Right forelimb (tissue), 1 donor: ENCODE measurements at regions not wholly inside any gene's neighbourhood (a gene's known extent, or its start where the extent isn't known, plus 50 kb on each side); places are given as distances from the start of the nearest gene placed in this dataset.
"Not testable (repeated sequence)": the region's sequence is repeated elsewhere in the genome, so short reads cannot be mapped to it uniquely, and the experiment has no call there.

Source experiments
- DNase-seq: peaks from one replicate; pipeline ENCODE4 v3.0.0-alpha.2; 2018

- DNase-seq: not testable (repeated sequence)
These were observed 289.4 kb downstream of the CNTNAP3B start for GRCh38 chr9:41839786-41840185.

- not testable (repeated sequence) for DNase-seq
These were observed 290.3 kb downstream of the CNTNAP3B start for GRCh38 chr9:41838953-41839352.

- not testable (repeated sequence) for DNase-seq
These were observed 290.7 kb downstream of the CNTNAP3B start for GRCh38 chr9:41838562-41838851.

GRCh38 chr9:41837684-41838561, 291.3 kb downstream of the CNTNAP3B start:
- not testable (repeated sequence) for DNase-seq

GRCh38 chr9:41833108-41833507, 296.1 kb downstream of the CNTNAP3B start:
- DNase-seq: not testable (repeated sequence)

GRCh38 chr9:41824723-41825122, 304.5 kb downstream of the CNTNAP3B start:
- not testable (repeated sequence) for DNase-seq

GRCh38 chr9:41802706-41803105, 326.5 kb downstream of the CNTNAP3B start:
- not testable (repeated sequence) for DNase-seq

GRCh38 chr9:41798684-41799083, 330.5 kb downstream of the CNTNAP3B start:
- not testable (repeated sequence) for DNase-seq

GRCh38 chr9:41790719-41791363, 338.4 kb downstream of the CNTNAP3B start:
- DNase-seq: not testable (repeated sequence)

GRCh38 chr9:41790007-41790406, 339.2 kb downstream of the CNTNAP3B start:
- not testable (repeated sequence) for DNase-seq

GRCh38 chr9:41789387-41789786, 339.8 kb downstream of the CNTNAP3B start:
- DNase-seq: not testable (repeated sequence)

GRCh38 chr9:41787951-41788350, 341.3 kb downstream of the CNTNAP3B start:
- DNase-seq: not testable (repeated sequence)

GRCh38 chr9:41787270-41787669, 342.0 kb downstream of the CNTNAP3B start:
- not testable (repeated sequence) for DNase-seq

GRCh38 chr9:41784006-41784405, 345.2 kb downstream of the CNTNAP3B start:
- DNase-seq: not testable (repeated sequence)

GRCh38 chr9:41783070-41783810, 346.0 kb downstream of the CNTNAP3B start:
- not testable (repeated sequence) for DNase-seq

- not testable (repeated sequence) for DNase-seq
These were observed 347.3 kb downstream of the CNTNAP3B start for GRCh38 chr9:41781899-41782298.

- not testable (repeated sequence) for DNase-seq
These were observed 349.3 kb downstream of the CNTNAP3B start for GRCh38 chr9:41779897-41780406.

- DNase-seq: not testable (repeated sequence)
These were observed 350.0 kb downstream of the CNTNAP3B start for GRCh38 chr9:41779192-41779591.

- DNase-seq: not testable (repeated sequence)
These were observed 350.6 kb downstream of the CNTNAP3B start for GRCh38 chr9:41778535-41779071.

GRCh38 chr9:41777536-41777935, 351.7 kb downstream of the CNTNAP3B start:
- not testable (repeated sequence) for DNase-seq

GRCh38 chr9:41772541-41772940, 356.7 kb downstream of the CNTNAP3B start:
- not testable (repeated sequence) for DNase-seq

- DNase-seq: not testable (repeated sequence)
These were observed 357.5 kb downstream of the CNTNAP3B start for GRCh38 chr9:41771693-41772092.

- DNase-seq: not testable (repeated sequence)
These were observed 374.4 kb downstream of the CNTNAP3B start for GRCh38 chr9:41754822-41755221.
